ENCODE measurements at regions not wholly inside any gene's neighbourhood (a gene's known extent, or its start where the extent isn't known, plus 50 kb on each side); places are given as distances from the start of the nearest gene placed in this dataset.

DNA sequence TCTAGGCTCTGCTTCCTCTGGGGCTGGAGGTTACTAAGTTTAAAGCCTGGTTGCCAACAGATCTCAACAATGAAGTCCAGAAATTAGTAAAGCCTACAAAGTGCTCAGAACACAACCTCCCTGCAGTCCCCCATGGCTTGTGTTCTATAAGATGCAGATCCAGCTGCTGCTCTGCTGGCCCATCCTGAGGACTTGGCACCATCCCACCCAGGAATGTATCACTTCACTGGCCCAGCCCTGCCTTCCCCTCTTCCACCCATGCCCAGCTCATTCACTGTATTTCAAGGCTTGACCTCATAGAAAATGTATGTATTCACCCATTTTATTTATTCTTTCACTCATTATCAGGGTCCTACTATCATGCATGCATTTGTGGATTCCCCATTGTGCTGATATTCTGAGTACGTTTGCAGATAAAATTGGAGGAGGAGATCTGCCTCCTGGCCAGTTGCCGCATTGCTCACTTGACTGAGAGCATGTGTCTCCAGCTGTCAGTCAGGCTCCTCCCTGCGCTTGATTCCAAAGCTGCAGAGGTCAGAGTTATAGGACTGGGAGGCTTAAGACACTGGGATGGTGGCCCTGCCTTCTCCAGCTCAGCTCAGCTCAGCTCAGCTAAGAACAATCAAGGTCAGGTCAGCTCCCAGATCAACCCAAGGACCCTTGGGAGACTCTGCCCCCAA is 104.8 kb downstream of the MAFB start:
- Mint-ChIP-seq H3K9me3 (ENCODE audit: low read depth) (peaks cover 4% of the 10 kb centered on the region), H3K4me1 (ENCODE audit: low read depth) (no peaks in the 10 kb centered on the region), H3K27me3 (ENCODE audit: low read depth) (peaks cover 47% of the 10 kb centered on the region), H3K36me3 (ENCODE audit: low read depth) (peaks cover 7% of the 10 kb centered on the region), H3K27ac (ENCODE audit: unreplicated experiment) (no peak overlapping the region), H3K4me3 (ENCODE audit: unreplicated experiment) (no peak overlapping the region)
- no peak for TF ChIP-seq CTCF (IDR thresholded peaks at IDR 0.05)
- no peak for DNase-seq (ENCODE audit: low spot score)

- no peak overlapping the region for H3K27ac Mint-ChIP-seq (ENCODE audit: unreplicated experiment)
- DNase-seq (ENCODE audit: low spot score) = no peak
- peaks cover 1% of the 10 kb centered on the region for H3K9me3 Mint-ChIP-seq (ENCODE audit: low read depth)
- no peaks in the 10 kb centered on the region for H3K4me1 Mint-ChIP-seq (ENCODE audit: low read depth)
- no peak for TF ChIP-seq CTCF (IDR thresholded peaks at IDR 0.05)
- H3K4me3 Mint-ChIP-seq (ENCODE audit: unreplicated experiment) = no peak overlapping the region
- H3K36me3 Mint-ChIP-seq (ENCODE audit: low read depth) = peaks cover 7% of the 10 kb centered on the region
- peaks cover 42% of the 10 kb centered on the region for H3K27me3 Mint-ChIP-seq (ENCODE audit: low read depth)
Observed at GRCh38 chr20:40583636-40584035, 105.4 kb downstream of the MAFB start.

- H3K27ac Mint-ChIP-seq (ENCODE audit: unreplicated experiment) = no peak overlapping the region
- H3K9me3 Mint-ChIP-seq (ENCODE audit: low read depth) = no peaks in the 10 kb centered on the region
- no peaks in the 10 kb centered on the region for H3K4me1 Mint-ChIP-seq (ENCODE audit: low read depth)
- no peak for DNase-seq (ENCODE audit: low spot score)
- H3K36me3 Mint-ChIP-seq (ENCODE audit: low read depth) = peaks cover 7% of the 10 kb centered on the region
- peaks cover 42% of the 10 kb centered on the region for H3K27me3 Mint-ChIP-seq (ENCODE audit: low read depth)
- no peak for TF ChIP-seq CTCF (IDR thresholded peaks at IDR 0.05)
- H3K4me3 Mint-ChIP-seq (ENCODE audit: unreplicated experiment) = no peak overlapping the region
Observed at GRCh38 chr20:40583205-40583604, 105.8 kb downstream of the MAFB start.

DNA sequence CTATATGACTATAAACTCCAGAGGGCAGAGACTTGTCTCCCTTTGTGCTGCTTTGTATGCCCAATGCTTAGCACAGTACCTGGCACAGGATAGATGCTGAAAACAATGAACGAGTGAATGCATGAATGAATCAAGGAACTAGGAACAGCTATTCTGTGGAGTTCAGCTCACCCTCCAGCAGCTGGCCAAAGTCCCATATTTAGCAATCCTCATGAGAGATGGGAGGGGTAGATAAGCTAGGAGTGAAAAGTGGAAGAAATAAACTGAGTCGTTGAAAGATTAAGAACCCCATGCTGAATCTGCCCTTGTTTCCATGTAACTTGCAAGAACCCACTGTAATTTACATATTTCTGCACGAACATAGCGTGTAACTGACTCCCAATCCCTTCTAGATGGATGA is 106.5 kb downstream of the MAFB start:
- no peak overlapping the region for H3K27ac Mint-ChIP-seq (ENCODE audit: unreplicated experiment)
- H3K4me3 Mint-ChIP-seq (ENCODE audit: unreplicated experiment) = no peak overlapping the region
- H3K4me1 Mint-ChIP-seq (ENCODE audit: low read depth) = no peaks in the 10 kb centered on the region
- no peak for DNase-seq (ENCODE audit: low spot score)
- peaks cover 45% of the 10 kb centered on the region for H3K27me3 Mint-ChIP-seq (ENCODE audit: low read depth)
- H3K9me3 Mint-ChIP-seq (ENCODE audit: low read depth) = no peaks in the 10 kb centered on the region
- H3K36me3 Mint-ChIP-seq (ENCODE audit: low read depth) = peaks cover 7% of the 10 kb centered on the region
- TF ChIP-seq CTCF (IDR thresholded peaks at IDR 0.05) = no peak

- DNase-seq (ENCODE audit: low spot score) = no peak
- Mint-ChIP-seq H3K27ac (ENCODE audit: unreplicated experiment) (no peak overlapping the region), H3K4me1 (ENCODE audit: low read depth) (no peaks in the 10 kb centered on the region), H3K9me3 (ENCODE audit: low read depth) (no peaks in the 10 kb centered on the region), H3K4me3 (ENCODE audit: unreplicated experiment) (no peak overlapping the region), H3K27me3 (ENCODE audit: low read depth) (peaks cover 44% of the 10 kb centered on the region), H3K36me3 (ENCODE audit: low read depth) (peaks cover 5% of the 10 kb centered on the region)
- TF ChIP-seq CTCF (IDR thresholded peaks at IDR 0.05) = no peak
Observed at GRCh38 chr20:40579701-40580100, 109.3 kb downstream of the MAFB start.

Measured in chondrocyte (in vitro differentiated cells).